Karpas-422 (cell line): ENCODE measurements at regions not wholly inside any gene's neighbourhood (a gene's known extent, or its start where the extent isn't known, plus 50 kb on each side); places are given as distances from the start of the nearest gene placed in this dataset.
"Not testable (repeated sequence)": the region's sequence is repeated elsewhere in the genome, so short reads cannot be mapped to it uniquely, and the experiment has no call there.

Source experiments
- DNase-seq: peaks from one replicate; pipeline ENCODE4 v3.0.0-alpha.2; 2015
- H2AFZ ChIP-seq: fragments of 200-600 bp; sonication (generic); 2 replicates; pipeline ENCODE4 v1.6.1; 2014; ENCODE audit warnings: antibody characterized with exemption, low read length, mixed read lengths
- H3K27ac ChIP-seq: fragments of 200-600 bp; sonication (generic); 2 replicates; pipeline ENCODE4 v1.5.1; 2014; ENCODE audit warnings: mild to moderate bottlenecking, low read length, moderate library complexity
- H3K27me3 ChIP-seq: fragments of 200-600 bp; sonication (generic); 2 replicates; pipeline ENCODE4 v1.6.1; 2014; ENCODE audit warnings: low read length, mixed read lengths
- H3K36me3 ChIP-seq: fragments of 200-600 bp; sonication (generic); 2 replicates; pipeline ENCODE4 v1.6.1; 2014; ENCODE audit warnings: low read length, mixed read lengths; ENCODE audit not compliant: insufficient read depth
- H3K4me1 ChIP-seq: fragments of 200-600 bp; sonication (generic); 2 replicates; pipeline ENCODE4 v1.6.1; 2014; ENCODE audit warnings: mild to moderate bottlenecking, low read length, mixed read lengths
- H3K4me2 ChIP-seq: fragments of 200-600 bp; sonication (generic); 2 replicates; pipeline ENCODE4 v1.6.1; 2014; ENCODE audit warnings: low read length, low read depth, mild to moderate bottlenecking; ENCODE audit not compliant: poor library complexity, severe bottlenecking
- H3K4me3 ChIP-seq: fragments of 200-600 bp; sonication (generic); 2 replicates; pipeline ENCODE4 v1.5.1; 2014; ENCODE audit warnings: mild to moderate bottlenecking, antibody characterized with exemption, low read length, mixed read lengths
- H3K79me2 ChIP-seq: fragments of 200-600 bp; sonication (generic); 2 replicates; pipeline ENCODE4 v1.6.1; 2014; ENCODE audit warnings: mild to moderate bottlenecking, low read length, mixed read lengths
- H3K9ac ChIP-seq: fragments of 200-600 bp; sonication (generic); 2 replicates; pipeline ENCODE4 v1.6.0; 2014; ENCODE audit warnings: low read length
- H3K9me2 ChIP-seq: fragments of 200-600 bp; sonication (generic), shearing (Covaris generic); replicated peaks from 2 replicates; pipeline ENCODE4 v1.6.0; 2014; ENCODE audit warnings: mild to moderate bottlenecking, low read length, moderate library complexity; ENCODE audit not compliant: insufficient read depth
- H3K9me3 ChIP-seq: fragments of 300-700, 200-600 bp; sonication (generic); 2 replicates; pipeline ENCODE4 v1.6.1; 2014; ENCODE audit warnings: low read length, mixed read lengths
- H4K20me1 ChIP-seq: fragments of 200-600 bp; sonication (generic); 2 replicates; pipeline ENCODE4 v1.6.1; 2014; ENCODE audit warnings: mild to moderate bottlenecking, antibody characterized with exemption, low read length, low read depth; ENCODE audit not compliant: insufficient read depth

DNA sequence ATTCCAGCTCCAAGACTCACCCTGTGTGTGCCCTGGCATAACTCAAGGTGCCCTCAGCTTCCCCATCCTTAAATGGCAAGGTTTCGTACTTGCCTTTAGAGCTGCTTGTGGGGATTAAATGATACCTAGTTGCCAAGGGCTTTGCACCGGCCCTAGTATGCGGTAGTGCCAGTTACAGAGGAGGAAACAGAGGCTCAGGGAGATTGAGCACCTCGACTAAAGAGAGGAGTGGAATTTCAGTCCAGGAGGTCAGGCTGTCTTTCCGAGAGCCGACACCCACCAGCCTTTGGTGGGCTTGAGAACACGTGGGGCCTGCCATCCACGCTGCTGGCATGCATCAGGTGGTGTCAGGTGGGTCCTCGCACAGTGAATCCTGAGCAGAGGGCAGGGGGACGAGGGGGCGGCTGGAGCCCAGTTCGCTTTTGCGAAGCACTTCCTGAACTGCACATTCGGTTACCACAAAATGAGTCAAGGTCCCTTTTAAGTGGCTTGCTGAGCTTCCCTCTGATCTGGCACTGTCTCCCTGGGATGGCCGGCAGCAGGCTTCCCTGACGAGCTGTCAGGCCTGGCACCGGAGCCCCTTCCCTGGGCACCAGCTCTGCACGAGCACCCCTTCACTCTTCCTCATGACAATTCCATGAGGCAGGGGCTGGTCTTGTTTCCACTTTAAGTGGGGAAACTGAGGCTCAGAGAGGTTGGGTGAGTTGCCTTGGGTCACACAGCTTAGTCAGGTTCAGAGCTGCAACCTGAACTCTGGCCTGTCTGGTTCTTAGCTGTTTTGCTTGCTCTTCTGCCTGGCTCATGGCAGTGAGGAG, 291.4 kb downstream of the BCL2L11 start:
- H3K36me3 ChIP-seq, H3K27me3 ChIP-seq, H3K4me3 ChIP-seq, DNase-seq, H3K9me2 ChIP-seq, H2AFZ ChIP-seq, H3K9me3 ChIP-seq, H3K79me2 ChIP-seq, H4K20me1 ChIP-seq, H3K4me1 ChIP-seq, H3K4me2 ChIP-seq, H3K27ac ChIP-seq, H3K9ac ChIP-seq: not testable (repeated sequence)

DNA sequence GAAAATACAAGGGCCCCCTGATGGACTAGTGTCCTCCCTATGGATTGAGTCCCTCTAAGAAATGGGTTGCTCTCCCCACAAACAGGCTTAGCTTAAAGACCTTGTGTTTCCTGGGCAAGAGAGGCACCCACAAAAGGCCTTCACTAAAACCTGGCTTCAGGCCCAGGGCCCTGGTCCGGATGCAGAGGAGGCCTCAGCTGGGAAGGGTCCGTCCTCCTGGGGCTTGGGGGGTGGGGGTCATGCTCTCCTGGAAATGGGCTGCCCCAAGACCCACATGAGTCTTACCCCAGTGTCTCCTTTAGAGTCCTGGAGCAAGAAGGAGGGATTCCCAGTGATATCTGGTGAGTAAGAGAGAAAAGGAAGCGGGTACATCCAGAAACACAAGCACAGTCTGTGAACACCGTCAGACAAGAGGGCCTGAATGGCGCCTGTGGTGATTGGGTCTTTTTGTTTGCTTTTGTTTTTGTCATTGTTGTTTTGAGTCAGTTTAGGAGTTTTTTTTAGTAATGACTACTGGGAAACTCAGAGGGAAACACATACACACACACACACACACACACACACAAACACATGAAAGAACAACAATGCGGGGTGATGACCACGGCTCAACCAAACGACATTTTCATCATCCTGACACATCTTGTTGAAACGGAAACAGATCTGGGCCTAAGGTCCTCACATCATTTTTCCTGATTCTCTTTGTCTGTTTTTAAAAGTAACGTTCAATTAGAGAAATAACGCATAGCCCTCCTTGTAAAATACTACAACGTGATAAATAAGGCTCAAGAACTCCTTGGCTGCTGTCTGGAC, 292.3 kb downstream of the BCL2L11 start:
- not testable (repeated sequence) for H3K9me2 ChIP-seq, H3K4me1 ChIP-seq, H3K79me2 ChIP-seq, H3K9me3 ChIP-seq, H3K9ac ChIP-seq, H2AFZ ChIP-seq, H3K27me3 ChIP-seq, H3K4me3 ChIP-seq, H3K36me3 ChIP-seq, H3K27ac ChIP-seq, H3K4me2 ChIP-seq, H4K20me1 ChIP-seq
- peak; percentile 35 for DNase-seq

- not testable (repeated sequence) for H3K27ac ChIP-seq, H2AFZ ChIP-seq, H4K20me1 ChIP-seq, H3K9me3 ChIP-seq, H3K4me1 ChIP-seq, H3K27me3 ChIP-seq, H3K4me3 ChIP-seq, H3K36me3 ChIP-seq, H3K9ac ChIP-seq, H3K79me2 ChIP-seq, H3K9me2 ChIP-seq, H3K4me2 ChIP-seq, DNase-seq
Observed at GRCh38 chr2:111413950-111414349, 293.2 kb downstream of the BCL2L11 start.

- not testable (repeated sequence) for H4K20me1 ChIP-seq, H3K27me3 ChIP-seq, DNase-seq, H3K4me2 ChIP-seq, H3K4me3 ChIP-seq, H3K4me1 ChIP-seq, H2AFZ ChIP-seq, H3K36me3 ChIP-seq, H3K79me2 ChIP-seq, H3K27ac ChIP-seq, H3K9ac ChIP-seq, H3K9me2 ChIP-seq, H3K9me3 ChIP-seq
Observed at GRCh38 chr2:111415765-111416743, 295.3 kb downstream of the BCL2L11 start.

DNA sequence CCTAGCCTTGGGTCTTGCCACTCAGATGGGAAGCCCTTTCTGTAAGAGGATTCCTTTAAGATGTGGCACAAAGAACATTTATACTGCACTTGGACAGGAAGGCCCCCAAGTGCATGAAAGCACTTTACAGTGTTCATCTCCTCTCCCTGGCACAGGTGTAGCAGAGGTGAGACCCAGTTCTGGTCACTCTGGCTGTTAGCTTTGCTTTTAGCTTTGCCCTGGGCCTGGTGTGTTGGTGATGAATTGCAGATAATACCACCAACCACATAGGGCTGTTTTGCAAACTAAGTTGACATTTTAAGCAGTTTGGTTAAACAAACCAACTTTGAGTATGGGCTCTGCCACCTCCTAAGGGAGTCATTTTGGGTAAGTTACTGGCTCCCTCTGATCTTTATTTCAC, 296.3 kb downstream of the BCL2L11 start:
- H3K27ac ChIP-seq, H3K9me3 ChIP-seq, H3K27me3 ChIP-seq, H3K36me3 ChIP-seq, H3K4me2 ChIP-seq, H3K9me2 ChIP-seq, H3K79me2 ChIP-seq, H3K4me3 ChIP-seq, H2AFZ ChIP-seq, H3K4me1 ChIP-seq, H4K20me1 ChIP-seq, H3K9ac ChIP-seq: not testable (repeated sequence)
- peak; percentile 40 for DNase-seq

DNA sequence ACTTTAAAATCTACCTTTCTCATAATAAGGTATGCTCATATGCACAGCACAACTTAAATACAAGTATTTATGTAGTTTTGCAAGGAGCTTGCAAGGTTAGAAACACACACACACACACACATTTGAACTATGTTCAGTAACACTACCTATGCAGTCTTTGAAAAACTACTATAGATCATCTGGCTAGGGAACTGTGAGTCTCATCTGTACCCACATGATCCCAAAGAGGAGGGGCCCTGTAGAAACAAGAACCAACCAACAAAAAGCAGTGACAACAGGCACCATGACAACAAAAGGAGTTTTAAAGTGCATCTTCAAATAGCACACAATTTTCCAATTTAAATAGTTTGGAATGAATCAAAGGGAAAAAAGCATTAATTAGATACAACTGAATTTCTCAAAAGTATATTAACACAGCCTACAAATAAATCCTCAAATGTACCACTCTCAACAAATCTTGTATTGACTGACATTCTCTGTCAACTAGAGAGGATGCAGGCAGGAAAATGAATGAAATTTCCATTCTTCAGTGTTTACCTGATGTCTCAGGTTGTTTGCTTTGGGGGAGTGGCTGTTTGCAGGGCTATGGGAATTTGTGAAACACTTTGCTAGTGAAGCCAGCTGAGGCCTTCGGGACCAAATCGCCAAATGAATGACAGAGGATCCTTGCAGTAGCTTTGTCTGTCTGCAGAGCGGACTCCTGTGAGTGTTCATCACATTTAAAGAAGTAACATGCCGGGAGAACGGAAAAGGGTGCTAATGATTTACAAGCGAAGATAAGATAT, 297.6 kb downstream of the BCL2L11 start:
- H3K9me3 ChIP-seq, H3K79me2 ChIP-seq: not testable (repeated sequence)

GRCh38 chr2:111420074-111420473, 299.4 kb downstream of the BCL2L11 start:
- H3K79me2 ChIP-seq, H3K4me3 ChIP-seq, H4K20me1 ChIP-seq, H3K9me3 ChIP-seq, H2AFZ ChIP-seq, H3K9me2 ChIP-seq, H3K27me3 ChIP-seq, DNase-seq, H3K4me2 ChIP-seq, H3K27ac ChIP-seq, H3K4me1 ChIP-seq, H3K36me3 ChIP-seq, H3K9ac ChIP-seq: not testable (repeated sequence)

More for the DNA sequence above, 297.6 kb downstream of the BCL2L11 start:
- not testable (repeated sequence) for H3K4me3 ChIP-seq, H3K9me2 ChIP-seq, H3K4me2 ChIP-seq, H3K4me1 ChIP-seq, H3K27me3 ChIP-seq, H2AFZ ChIP-seq, H3K9ac ChIP-seq, H3K27ac ChIP-seq, DNase-seq, H3K36me3 ChIP-seq, H4K20me1 ChIP-seq
